ENCODE measurements at regions not wholly inside any gene's neighbourhood (a gene's known extent, or its start where the extent isn't known, plus 50 kb on each side); places are given as distances from the start of the nearest gene placed in this dataset.

- Histone ChIP-seq H3K27me3 (ENCODE audit: insufficient read depth) (no peaks in the 10 kb centered on the region), H3K4me3 (no peak overlapping the region), H3K27ac (ENCODE audit: low read depth) (no peak overlapping the region), H3K9me2 (ENCODE audit: insufficient read depth) (no peaks in the 10 kb centered on the region), H3F3A (replicated peaks; ENCODE audit: low read depth) (no peaks in the 10 kb centered on the region), H4K20me1 (replicated peaks; ENCODE audit: insufficient read depth) (no peaks in the 10 kb centered on the region), H3K79me2 (replicated peaks; ENCODE audit: insufficient read depth) (no peaks in the 10 kb centered on the region), H3K4me1 (ENCODE audit: insufficient read depth) (no peaks in the 10 kb centered on the region), H3K36me3 (ENCODE audit: insufficient read depth) (no peaks in the 10 kb centered on the region), H2AFZ (no peak overlapping the region), H3K4me2 (no peak overlapping the region)
- H3K4me1 Mint-ChIP-seq: peaks cover 5% of the 10 kb centered on the region
- no peak overlapping the region for H3K4me3 Mint-ChIP-seq
- no peak for DNase-seq (ENCODE audit: low spot score)
- no peak overlapping the region for H3K27ac Mint-ChIP-seq
- peaks cover 4% of the 10 kb centered on the region for H3K27me3 Mint-ChIP-seq (ENCODE audit: insufficient read depth, low read depth, poor library complexity)
- no peak for ATAC-seq
- no peaks in the 10 kb centered on the region for H3K36me3 Mint-ChIP-seq (ENCODE audit: low read depth)
- no peaks in the 10 kb centered on the region; the same call in 2 of the 3 replicates for H3K9me3 Mint-ChIP-seq
- TF ChIP-seq CTCF (conservative IDR thresholded peaks at IDR 0.05; ENCODE audit: low read depth in 2 of 2): no peak
- no peak for TF ChIP-seq ETS1 (IDR thresholded peaks at IDR 0.05)
- TF ChIP-seq POLR2AphosphoS5 (IDR thresholded peaks at IDR 0.05; ENCODE audit: low read depth): no peak
- TF ChIP-seq NANOG (IDR thresholded peaks at IDR 0.05; ENCODE audit: borderline replicate concordance): no peak
- no peak for TF ChIP-seq ZNF114 (CRISPR knock-in tag; IDR thresholded peaks at IDR 0.05)
- TF ChIP-seq ZNF331 (CRISPR knock-in tag; IDR thresholded peaks at IDR 0.05; ENCODE audit: low read depth): no peak
- TF ChIP-seq STAT1 (IDR thresholded peaks at IDR 0.05; ENCODE audit: unreplicated experiment): no peak
- no peak for TF ChIP-seq JUNB (IDR thresholded peaks at IDR 0.05; ENCODE audit: unreplicated experiment)
Measured at GRCh38 chr6:3615391-3616380, 135.8 kb downstream of the PXDC1 start.

GRCh38 chr6:3614918-3615317 lies 136.6 kb downstream of the PXDC1 start:
- Histone ChIP-seq H3K36me3 (ENCODE audit: insufficient read depth) (no peaks in the 10 kb centered on the region), H3K79me2 (replicated peaks; ENCODE audit: insufficient read depth) (no peaks in the 10 kb centered on the region), H3K27ac (ENCODE audit: low read depth) (no peak overlapping the region), H3K4me1 (ENCODE audit: insufficient read depth) (no peaks in the 10 kb centered on the region), H2AFZ (no peak overlapping the region), H4K20me1 (replicated peaks; ENCODE audit: insufficient read depth) (no peaks in the 10 kb centered on the region), H3K4me2 (no peak overlapping the region), H3K9me2 (ENCODE audit: insufficient read depth) (no peaks in the 10 kb centered on the region), H3K4me3 (no peak overlapping the region), H3F3A (replicated peaks; ENCODE audit: low read depth) (no peaks in the 10 kb centered on the region), H3K27me3 (ENCODE audit: insufficient read depth) (no peaks in the 10 kb centered on the region)
- H3K4me1 Mint-ChIP-seq: peaks cover 9% of the 10 kb centered on the region
- H3K4me3 Mint-ChIP-seq: no peak overlapping the region
- no peaks in the 10 kb centered on the region; the same call in 2 of the 3 replicates for H3K9me3 Mint-ChIP-seq
- no peak for DNase-seq (ENCODE audit: low spot score)
- H3K27ac Mint-ChIP-seq: no peak overlapping the region
- H3K36me3 Mint-ChIP-seq (ENCODE audit: low read depth): no peaks in the 10 kb centered on the region
- no peak for ATAC-seq
- peaks cover 4% of the 10 kb centered on the region for H3K27me3 Mint-ChIP-seq (ENCODE audit: insufficient read depth, low read depth, poor library complexity)
- no peak for TF ChIP-seq JUNB (IDR thresholded peaks at IDR 0.05; ENCODE audit: unreplicated experiment)
- TF ChIP-seq NANOG (IDR thresholded peaks at IDR 0.05; ENCODE audit: borderline replicate concordance): no peak
- no peak for TF ChIP-seq ZNF114 (CRISPR knock-in tag; IDR thresholded peaks at IDR 0.05)
- TF ChIP-seq EZH2phosphoT487 (IDR thresholded peaks at IDR 0.05; ENCODE audit: unreplicated experiment): no peak
- TF ChIP-seq STAT1 (IDR thresholded peaks at IDR 0.05; ENCODE audit: unreplicated experiment): no peak
- no peak for TF ChIP-seq ZNF331 (CRISPR knock-in tag; IDR thresholded peaks at IDR 0.05; ENCODE audit: low read depth)
- TF ChIP-seq REST (IDR thresholded peaks at IDR 0.05; ENCODE audit: unreplicated experiment): no peak
- no peak for TF ChIP-seq CTCF (conservative IDR thresholded peaks at IDR 0.05; ENCODE audit: low read depth in 2 of 2)
